GM18505 (cell line): ENCODE measurements at regions not wholly inside any gene's neighbourhood (a gene's known extent, or its start where the extent isn't known, plus 50 kb on each side); places are given as distances from the start of the nearest gene placed in this dataset.

ENCODE experiments used
- ATAC-seq: cut with Tn5 transposase; IDR thresholded peaks from one replicate; pipeline ENCODE4 v1.9.1; 2021; ENCODE audit not compliant: unreplicated experiment
- POLR2A ChIP-seq: IDR thresholded peaks from 4 replicates; pipeline ENCODE4 v1.6.1; 2011; ENCODE audit warnings: borderline replicate concordance; ENCODE audit not compliant: insufficient read depth, insufficient read length; ENCODE audit errors: extremely low read depth

DNA sequence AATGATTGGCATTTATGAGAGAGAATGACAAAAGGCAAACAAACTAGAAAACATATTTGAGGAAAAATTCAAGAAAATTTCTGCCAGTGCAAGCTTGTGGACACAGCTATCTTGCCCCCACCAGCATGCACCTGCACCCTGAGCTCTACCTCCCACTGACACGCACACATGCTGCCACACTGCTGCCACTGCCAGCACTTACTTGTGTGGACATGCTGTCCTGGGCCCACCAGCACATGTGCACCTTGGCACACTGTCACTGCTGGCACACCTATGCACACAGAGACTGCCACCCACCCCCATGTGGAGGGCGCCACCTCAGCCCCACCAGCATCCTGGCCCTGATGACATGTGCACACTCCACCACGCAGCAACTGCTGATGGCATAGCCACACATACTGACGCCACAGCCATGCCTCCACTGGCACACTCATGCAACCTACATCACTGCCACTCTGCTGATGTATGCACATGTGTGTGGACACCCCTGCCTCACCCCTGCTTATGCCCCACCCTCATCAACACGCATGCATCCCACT is 475.0 kb downstream of the SOX5 start:
- no peak for ATAC-seq

More for the DNA sequence above, 475.0 kb downstream of the SOX5 start:
- no peak for TF ChIP-seq POLR2A
